NCI-H2081 (cell line): ENCODE measurements at regions not wholly inside any gene's neighbourhood (a gene's known extent, or its start where the extent isn't known, plus 50 kb on each side); places are given as distances from the start of the nearest gene placed in this dataset.
A peak's percentile ranks its signal among the peaks of the same experiment; 100 is the strongest.
"Not testable (repeated sequence)": the region's sequence is repeated elsewhere in the genome, so short reads cannot be mapped to it uniquely, and the experiment has no call there.

Experiments
- DNase-seq, 2 experiments: peaks; one replicate each; lab custom pipeline; 2025; lab: John Stamatoyannopoulos, UW

DNA sequence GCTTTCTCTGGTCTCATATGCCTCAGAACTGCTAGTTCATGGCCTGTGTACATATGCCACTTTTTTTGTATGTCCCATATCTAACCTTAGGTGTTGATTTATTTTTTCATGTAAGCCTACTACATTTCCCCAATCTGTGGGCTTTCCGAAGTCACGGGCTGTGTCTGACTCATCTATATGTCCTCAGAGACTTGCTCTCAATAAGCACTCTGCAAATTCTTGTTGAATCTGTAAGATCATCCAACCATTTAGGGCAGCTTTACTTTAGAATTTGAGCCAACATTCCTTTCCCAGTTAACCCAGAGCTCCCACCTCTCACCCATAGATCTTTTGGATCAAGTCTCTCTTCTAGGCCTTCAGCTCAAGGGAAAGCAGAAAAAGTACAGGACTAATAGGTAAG, 263.4 kb downstream of the SEC61B start:
- no peak for DNase-seq

- DNase-seq: no peak
Observed at GRCh38 chr9:99486684-99487083, 264.6 kb downstream of the SEC61B start.

DNA sequence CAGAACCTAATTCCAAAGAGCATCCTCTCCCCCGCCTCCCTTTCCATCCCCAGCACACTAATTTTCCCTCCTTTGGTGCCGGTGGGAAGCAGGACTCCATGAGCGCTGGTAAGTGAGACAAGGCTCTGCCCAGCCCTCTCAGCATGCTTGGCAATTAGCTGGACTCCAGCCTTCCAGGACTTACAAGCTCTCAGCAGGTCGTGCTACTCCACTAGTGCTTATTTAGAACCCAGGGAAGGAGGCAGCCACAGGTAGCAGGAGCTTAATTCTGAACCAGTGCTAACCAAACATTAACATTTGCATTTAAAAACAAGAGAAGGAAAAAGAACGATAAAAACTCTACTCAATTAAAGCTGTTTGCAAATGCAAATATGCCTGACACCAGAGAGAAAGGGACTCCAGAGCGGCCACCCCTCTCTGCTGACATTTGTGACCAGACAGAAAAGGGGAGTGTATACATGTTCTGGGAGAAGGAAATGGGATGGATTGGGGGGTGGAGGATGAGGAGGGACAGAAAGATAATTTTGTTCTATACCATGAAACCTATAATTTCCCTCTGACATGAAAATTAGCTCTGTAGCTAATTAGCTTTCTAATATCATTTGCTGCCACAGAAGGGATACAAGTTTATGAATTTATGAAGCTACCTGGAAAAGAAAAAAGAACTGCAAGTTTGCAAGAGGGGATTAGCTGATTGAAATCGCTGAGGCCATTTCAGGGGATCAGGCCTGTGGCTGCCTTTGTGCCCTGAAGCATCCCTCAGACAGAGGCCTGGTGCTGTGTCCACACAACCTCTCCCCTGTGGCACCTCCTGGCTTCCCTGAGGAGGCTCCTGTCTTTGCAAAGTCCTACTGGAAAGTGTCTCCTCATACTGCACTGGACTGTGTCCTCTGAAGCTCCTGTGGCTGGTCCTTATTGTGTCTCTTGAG, 266.3 kb downstream of the SEC61B start:
- DNase-seq: peak; percentile 10 to 39

GRCh38 chr9:99489060-99489413, 267.0 kb downstream of the SEC61B start:
- DNase-seq: no peak

DNA sequence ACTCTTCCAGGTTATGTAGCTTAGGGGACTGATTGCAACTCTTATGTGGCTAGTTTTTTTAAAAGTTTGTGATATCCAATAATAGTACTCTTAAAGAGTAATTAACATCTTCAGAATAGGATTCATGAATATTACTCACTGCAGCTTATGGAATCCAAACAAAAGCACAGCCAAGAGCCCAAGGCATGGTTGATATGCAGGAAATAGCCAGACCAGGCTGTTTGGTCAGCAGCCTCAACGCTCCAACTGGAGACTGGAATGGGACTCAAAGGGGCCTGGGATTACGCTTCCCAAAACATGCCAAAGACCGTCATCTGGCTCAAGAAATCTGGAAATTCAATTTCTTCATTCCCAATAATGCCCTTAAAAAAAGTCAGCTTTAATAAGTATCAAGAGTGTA, 268.6 kb downstream of the SEC61B start:
- no peak for DNase-seq

- DNase-seq: no peak
Observed at GRCh38 chr9:99491408-99492158, 269.5 kb downstream of the SEC61B start.

DNA sequence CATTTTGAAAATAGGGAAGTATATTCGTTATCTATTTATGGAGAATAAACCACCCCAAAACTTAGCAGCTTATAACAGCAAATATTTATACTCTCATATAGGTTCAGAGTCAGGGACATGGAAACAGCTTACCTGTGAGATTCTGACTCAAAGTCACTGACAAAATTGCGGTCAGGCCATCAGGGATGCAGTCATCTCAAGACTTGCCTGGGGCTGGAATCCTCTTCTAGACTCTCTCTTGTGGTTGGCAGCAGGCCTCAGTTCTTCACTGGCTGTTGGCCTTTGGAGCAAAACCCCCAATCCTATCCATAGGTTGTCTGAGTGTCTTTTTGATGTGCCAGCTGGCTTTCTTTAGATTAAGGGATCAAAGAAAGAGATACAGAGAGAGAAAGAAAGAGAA, 275.6 kb downstream of the SEC61B start:
- no peak for DNase-seq

- not testable (repeated sequence) for DNase-seq
Observed at GRCh38 chr9:99498979-99499378, 276.9 kb downstream of the SEC61B start.

- DNase-seq: no peak
Observed at GRCh38 chr9:99505936-99506335, 283.9 kb downstream of the SEC61B start.

GRCh38 chr9:99506747-99507348, 284.8 kb downstream of the SEC61B start:
- no peak for DNase-seq

DNA sequence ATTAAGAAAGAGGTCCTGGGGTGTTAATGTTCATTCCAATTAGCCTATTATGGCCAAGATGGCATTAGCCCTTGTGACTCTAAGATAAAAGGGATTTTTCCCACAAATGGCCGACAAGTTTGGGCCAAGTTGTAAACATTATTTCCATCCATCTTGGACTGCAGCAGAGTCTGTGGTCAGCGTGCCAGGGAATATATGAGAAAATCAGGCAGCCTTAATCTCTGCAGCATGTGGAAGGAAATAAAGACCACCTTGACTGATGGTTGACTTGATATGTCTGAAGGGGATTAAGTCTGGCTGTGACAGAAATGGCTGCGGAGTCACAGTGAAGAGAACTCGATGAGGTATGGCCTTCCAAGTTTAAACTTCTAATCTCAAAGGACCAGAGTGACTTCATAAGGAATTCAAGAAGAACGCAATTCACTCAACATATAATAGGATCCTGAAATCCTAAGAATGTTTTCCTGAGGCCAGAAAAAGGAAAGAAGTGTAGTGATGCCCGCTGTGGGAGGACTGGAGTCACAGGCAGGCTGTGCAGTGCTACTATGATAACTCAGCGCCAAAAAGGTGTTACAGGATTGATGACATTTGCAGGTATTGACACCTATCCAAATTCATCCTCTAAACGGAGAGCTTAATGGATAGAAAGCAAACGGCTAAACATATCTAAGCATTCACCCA, 287.1 kb downstream of the SEC61B start:
- DNase-seq: no peak

DNA sequence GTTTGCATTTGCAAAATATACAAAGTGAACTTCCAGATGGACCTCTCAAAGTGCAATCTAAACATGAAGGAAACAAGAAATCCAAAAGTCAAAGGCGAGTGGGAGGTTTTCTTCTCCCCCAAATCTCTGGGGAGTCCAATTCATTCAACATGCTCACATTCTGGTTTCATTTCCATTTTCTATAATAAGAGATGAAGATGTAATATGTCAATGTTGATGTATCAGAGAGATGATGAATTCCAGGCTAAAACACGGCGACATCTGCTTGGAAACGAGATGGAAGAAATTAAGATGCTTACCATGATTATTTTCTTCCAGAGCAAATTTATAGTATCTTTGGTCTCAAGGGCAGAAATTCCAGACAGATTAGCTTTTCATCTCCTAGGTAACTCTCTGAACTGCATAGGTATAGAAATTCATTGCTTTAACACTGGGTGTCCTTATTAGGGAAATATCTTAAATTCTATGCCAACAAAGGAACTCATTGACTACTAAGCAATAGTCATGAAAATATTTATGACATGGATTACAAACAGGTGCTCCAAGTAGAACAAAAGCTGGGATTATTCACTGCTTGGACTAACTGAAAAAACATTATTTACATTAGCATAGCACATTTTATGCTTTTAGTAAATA, 287.9 kb downstream of the SEC61B start:
- no peak for DNase-seq

DNA sequence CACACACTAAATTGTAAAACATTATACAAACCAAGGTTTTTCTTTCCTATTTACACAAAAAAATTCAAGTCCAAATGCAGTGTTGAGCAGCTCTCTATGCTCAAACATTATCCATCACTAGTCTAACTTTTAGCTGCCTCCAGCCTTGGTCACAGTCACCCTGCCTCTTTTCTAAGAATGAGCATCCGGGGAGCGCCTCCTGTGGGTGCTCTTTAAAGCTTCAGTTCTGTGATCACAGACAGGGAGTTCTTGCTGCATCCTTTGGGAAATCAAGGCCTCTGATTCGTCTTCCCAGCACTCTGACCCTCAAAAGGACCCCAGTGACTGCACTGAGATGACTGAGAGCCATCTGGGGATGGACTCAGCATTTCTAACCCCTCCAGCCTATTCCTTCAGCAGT, 289.6 kb downstream of the SEC61B start:
- DNase-seq: no peak

DNA sequence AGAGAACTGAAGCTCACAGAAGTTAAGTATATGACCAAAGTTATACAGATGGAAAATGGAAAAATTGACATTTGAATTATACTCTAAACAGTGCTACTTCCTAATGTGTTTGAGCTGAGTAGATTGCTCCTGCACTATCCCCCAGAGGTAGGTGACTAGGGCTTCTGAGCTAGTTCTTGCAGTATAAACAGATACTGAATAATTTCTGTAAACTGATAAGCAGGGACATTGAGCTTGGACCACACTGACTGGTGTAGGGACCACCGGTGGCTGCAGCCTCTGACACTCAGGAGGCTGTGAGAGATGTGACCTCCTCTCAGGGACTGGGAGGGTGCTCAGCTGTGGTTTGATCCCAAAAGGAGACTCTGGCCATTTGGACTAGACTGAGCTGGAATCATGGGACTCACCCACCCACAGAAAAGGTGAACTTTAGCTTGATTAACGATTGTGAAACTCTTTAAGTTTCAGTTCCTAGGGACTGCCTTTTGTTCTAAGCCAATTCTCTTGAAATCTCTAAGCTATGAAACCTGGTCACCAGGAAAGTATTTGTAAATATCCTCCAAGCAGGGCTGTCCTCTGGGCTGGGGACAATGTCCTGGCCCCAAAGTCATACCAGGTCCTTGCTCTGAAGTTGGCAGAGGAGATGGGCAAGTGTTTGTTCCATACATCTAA, 291.5 kb downstream of the SEC61B start:
- no peak for DNase-seq

GRCh38 chr9:99515093-99515492, 293.0 kb downstream of the SEC61B start:
- no peak for DNase-seq

DNA sequence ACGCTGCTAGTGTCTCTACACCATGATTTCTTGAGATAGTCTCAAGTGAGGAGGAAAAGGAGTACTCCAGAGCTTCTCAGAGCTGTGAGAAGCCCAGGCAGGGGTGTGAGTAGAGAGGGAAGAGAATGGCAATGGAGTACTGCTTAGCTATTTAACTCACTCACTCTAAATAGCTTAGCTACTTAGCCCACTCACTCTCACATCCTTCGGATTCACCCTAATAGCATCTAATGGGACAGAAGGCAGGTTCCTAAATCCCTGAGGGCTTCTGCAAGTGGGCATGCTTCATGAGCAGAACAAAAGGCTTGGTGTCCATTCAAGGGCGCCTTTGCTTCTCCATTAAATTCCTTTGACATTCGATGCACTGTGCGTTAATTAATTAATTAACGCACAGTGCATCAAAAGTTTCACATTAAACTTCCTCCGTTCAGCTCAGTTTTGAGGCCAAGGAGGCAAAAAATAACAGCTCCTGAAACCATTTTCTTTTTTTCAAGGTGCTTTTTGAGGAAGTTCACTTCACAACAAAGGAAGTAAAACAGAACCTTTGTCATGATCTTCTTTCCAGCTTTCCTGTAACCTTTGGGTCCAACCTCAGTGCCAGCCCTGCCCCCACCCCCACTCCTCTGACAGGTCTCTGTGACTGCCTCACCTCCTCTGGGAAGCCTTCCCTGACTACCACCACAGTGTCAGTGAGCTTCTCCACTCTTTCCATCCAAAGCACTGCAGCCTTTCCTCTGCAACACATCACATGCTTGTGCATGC, 294.0 kb downstream of the SEC61B start:
- DNase-seq: no peak

DNA sequence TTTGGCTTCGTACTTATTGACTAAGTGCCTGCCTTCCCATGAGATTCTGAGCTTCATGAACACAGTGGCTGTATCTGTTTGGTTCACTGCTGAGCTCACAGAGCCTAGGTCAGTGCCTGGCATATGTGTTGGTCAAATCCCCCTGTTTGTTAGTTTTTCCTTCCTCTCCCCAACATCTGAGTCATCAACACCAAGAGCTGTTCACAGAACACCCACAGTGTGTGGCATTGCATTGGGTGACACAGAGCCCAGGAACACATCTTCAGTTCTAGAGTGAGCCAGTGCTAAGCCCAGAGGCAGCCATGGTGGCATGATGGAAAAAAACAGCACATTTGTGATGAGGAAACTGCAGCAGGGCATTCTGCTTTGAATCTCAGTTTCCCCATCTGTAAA, 294.6 kb downstream of the SEC61B start:
- no peak for DNase-seq

- no peak for DNase-seq
Observed at GRCh38 chr9:99523838-99524237, 297.8 kb upstream of the NR4A3 start.

GRCh38 chr9:99531313-99531712, 290.4 kb upstream of the NR4A3 start:
- DNase-seq: no peak

DNA sequence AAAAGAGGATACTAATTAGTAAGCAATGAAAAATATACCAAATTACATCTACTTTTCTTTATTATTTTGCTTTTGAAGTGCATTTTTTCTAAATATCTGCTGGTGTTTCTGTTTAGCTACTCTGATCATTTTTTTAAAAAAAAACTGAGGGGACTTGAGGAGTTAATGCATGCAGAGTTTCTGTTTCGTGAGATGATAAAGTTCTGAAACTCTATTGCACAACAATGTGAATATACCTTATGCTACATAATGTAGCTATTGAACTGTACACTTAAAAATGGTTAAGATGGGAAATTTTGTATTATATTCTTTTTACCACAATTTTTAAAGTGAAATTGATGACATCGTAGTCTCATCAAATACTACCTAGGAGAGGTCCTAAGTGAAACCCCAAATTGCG, 288.3 kb upstream of the NR4A3 start:
- DNase-seq: no peak

- DNase-seq: no peak
Observed at GRCh38 chr9:99537996-99538395, 283.7 kb upstream of the NR4A3 start.
